GM19372 (cell line): ENCODE measurements at regions not wholly inside any gene's neighbourhood (a gene's known extent, or its start where the extent isn't known, plus 50 kb on each side); places are given as distances from the start of the nearest gene placed in this dataset.
A peak's percentile ranks its signal among the peaks of the same experiment; 100 is the strongest.

Experiments used
- ATAC-seq: cut with Tn5 transposase; IDR thresholded peaks from one replicate; pipeline ENCODE4 v1.9.1; 2021; ENCODE audit warnings: mild to moderate bottlenecking, low read depth, moderate library complexity; ENCODE audit not compliant: unreplicated experiment

GRCh38 chr3:106620646-106621045 lies 751.8 kb upstream of the CBLB start:
- ATAC-seq: no peak

- no peak for ATAC-seq
Observed at GRCh38 chr3:106624154-106624553, 753.1 kb upstream of the CCDC54 start.

GRCh38 chr3:106628407-106628806 lies 748.8 kb upstream of the CCDC54 start:
- ATAC-seq: no peak

GRCh38 chr3:106629215-106629832 lies 747.9 kb upstream of the CCDC54 start:
- ATAC-seq: peak; percentile 78

DNA sequence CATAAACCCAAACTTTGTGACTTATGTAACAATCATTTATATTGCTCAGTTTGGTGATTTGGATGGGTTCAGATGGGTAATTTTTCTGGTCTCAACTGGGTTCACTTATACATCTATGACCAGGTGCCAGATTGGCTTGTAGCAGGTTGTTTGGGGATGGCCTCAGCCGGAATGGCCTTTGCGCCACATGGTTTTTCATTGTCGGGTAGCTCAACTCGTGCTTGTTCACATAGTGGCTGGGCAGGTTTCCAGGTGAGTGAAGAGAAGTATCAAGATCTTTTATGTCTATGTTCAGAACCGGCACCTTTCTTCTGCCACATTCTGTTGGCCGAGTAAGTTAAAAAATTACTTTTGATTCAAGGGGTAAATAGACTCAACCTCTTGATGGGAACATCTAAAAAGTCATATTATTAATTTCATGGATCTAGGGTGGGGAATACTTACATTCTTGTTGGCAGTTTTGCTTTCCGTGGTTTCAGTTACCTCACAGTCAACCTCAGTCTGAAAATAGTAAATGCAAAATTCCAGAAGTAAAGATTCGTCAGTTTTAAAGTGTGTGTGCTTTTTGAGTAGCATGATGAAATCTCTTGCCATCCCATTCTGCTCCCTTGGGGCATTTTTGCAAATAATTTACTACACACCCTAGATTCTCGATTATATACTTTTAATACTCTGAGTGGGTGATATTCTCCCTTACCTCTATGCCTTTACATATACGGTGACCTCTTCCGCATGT lies 745.7 kb upstream of the CCDC54 start:
- ATAC-seq: no peak

GRCh38 chr3:106635271-106635670 lies 742.0 kb upstream of the CCDC54 start:
- ATAC-seq: no peak

DNA sequence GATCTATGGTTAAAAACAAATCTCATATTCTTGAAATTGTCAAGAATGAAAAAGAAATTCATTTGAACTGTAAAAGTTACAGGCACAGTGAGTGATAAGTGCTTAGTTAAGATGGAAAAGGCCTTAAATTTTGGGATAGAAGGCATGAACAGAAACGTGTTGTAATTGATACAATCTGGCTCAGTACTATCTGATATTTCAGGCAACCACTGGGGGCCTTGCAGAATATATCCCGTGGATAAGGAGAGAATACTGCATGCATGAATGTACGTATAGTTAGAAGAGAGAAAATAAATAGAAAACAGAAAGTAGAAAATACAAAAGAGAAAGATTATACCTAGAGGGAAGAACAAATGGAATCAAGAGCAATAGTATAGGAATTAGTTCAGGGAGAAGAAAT lies 741.4 kb upstream of the CCDC54 start:
- ATAC-seq: no peak

DNA sequence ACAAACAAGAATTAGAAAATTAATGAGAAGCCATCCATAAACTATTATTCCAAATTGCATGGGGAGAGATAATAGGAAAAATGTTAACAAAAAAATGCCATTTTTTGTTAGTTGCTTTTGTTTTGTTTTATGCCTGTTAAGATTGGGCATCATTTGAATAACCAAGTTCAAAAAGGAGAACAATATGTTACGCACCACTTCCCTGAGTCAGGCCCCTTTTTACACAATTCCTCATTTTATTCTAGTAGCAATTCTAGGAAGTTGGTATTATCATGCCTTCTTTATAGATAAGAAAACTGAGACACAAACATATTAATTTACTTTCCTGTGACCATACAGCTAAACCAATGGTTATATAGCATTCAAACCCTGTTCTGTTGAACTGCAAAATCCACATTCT lies 736.9 kb upstream of the CCDC54 start:
- ATAC-seq: no peak

DNA sequence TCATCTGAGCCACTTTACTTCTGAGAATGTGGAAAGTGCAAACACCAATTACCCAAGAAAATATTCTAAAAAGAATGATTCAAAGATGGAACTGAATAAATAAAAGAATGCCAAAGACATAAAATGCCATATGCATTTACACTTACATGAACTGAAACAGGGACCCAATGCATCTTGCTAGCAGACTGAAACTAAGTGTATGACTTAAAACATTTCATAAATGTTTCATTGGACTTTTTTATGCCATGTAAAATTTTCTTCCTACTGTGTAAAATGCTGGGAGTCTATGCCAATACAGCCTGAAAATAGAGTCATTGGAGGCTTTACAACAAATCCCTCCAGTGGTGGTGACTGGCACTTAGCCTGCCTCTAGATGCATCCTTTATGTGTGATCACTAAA lies 735.1 kb upstream of the CCDC54 start:
- ATAC-seq: no peak

- ATAC-seq: no peak
Observed at GRCh38 chr3:106643684-106644161, 733.5 kb upstream of the CCDC54 start.

DNA sequence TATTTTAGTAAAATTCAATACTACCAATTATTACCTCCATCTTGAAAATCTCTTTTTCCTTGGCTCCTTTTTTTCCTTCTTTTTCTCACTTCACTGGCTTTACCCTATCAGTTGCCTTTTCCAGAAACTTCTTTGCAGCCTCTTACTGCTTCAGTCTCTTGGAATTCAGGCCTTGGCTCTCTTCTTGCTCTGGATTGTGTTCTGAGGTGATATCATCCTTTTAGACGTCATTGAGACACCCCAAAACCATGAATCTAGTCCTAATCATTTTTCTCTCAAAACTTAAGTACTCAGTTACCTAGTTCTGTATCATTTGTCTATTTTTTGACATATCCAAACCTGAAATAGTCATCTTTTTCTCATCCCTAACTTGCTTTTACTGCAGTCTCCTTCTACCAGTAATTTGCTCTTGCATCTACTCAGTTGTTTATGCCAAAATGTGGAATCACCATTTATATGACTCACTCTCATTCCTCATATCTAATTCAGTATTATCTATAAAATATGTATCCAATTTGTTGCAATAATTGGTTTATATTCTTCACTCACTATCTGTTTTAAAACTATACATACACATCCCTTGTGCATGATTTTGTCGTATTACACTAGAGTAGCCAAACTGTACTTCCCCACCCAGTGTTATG lies 703.2 kb upstream of the CCDC54 start:
- no peak for ATAC-seq

GRCh38 chr3:106675451-106675850 lies 701.8 kb upstream of the CCDC54 start:
- no peak for ATAC-seq

- no peak for ATAC-seq
Observed at GRCh38 chr3:106678657-106679390, 698.4 kb upstream of the CCDC54 start.

- no peak for ATAC-seq
Observed at GRCh38 chr3:106683953-106684620, 693.2 kb upstream of the CCDC54 start.

DNA sequence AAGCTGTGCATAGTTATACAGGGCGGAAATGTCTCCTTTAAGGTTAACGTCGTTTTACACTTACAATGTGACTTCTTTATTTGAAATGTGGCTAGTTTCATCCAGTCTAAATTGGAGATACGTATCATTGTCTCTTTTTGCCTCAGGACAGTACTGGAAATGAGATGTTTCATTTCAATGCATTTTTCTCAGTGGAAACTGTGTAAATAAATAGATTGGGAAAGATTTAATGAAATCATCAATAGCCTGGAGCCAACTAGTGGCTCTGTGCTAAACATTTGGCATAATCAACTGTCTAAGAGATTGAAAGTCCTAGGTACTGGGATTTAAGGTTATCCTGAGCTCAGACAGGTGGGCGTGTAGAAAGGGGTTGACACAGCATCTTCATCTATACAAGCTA lies 691.5 kb upstream of the CCDC54 start:
- ATAC-seq: no peak

DNA sequence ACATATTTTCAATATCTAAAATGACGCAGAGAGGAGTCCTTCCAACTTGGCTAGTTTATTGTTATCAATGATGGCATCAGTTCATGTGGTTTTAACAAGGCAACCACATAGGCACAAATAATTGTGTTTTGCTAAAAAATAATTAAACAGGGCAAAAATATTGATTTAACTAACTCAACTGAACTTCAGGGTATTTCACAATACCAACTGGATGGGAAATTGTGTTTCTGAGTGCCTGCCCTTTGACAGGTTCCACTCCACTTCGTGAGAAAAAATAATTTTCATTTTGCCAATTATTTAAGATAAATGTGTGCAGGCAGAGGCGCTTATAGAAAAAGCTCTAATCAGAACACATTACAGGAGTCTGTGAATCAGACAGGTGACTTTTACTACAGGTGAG lies 689.3 kb upstream of the CCDC54 start:
- no peak for ATAC-seq

- ATAC-seq: no peak
Observed at GRCh38 chr3:106688464-106688863, 688.8 kb upstream of the CCDC54 start.

DNA sequence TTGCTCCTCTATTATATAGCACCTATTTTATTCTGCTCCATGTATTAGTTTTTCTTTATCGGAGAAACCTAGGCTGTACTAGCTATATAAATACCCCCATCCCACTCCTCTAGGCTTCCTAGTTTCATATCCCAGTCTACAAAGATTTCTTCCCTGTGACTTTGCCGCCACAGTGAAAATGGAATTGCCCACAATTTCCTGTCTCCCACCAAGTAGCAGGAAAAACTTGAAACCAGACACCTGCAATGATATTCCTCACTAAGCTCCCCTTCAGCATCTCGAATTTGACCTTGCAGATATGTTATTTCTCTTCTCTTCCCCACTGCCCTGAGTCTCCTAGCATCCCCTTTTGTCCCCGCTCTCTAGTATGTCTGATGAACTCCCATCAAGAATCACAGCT lies 685.8 kb upstream of the CCDC54 start:
- ATAC-seq: no peak

GRCh38 chr3:106692624-106693023 lies 684.6 kb upstream of the CCDC54 start:
- ATAC-seq: no peak

- no peak for ATAC-seq
Observed at GRCh38 chr3:106699122-106699521, 678.1 kb upstream of the CCDC54 start.

DNA sequence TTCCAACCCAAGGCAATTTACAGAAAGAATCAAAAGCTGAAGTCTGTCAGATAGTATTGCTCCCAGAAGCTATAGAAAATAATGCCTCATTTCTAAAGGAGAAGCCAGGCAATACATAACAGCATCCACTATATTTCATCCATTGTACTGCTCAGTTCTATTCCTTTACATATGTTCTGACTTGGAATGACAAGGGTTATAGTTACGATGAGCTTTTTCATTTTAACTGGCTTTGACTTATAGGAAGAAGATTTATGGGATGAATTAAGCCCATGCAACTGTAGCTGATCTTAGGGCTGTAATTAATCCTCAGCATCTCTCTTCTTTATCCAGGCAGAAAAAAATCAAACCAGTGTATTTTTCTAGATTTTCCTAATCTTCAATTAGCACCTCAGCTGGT lies 676.3 kb upstream of the CCDC54 start:
- no peak for ATAC-seq
